Upper lobe of left lung (tissue), 6 donors: ENCODE measurements at regions not wholly inside any gene's neighbourhood (a gene's known extent, or its start where the extent isn't known, plus 50 kb on each side); places are given as distances from the start of the nearest gene placed in this dataset.
A peak's percentile ranks its signal among the peaks of the same experiment; 100 is the strongest.
"Not testable (repeated sequence)": the region's sequence is repeated elsewhere in the genome, so short reads cannot be mapped to it uniquely, and the experiment has no call there.

ENCODE experiments used
- ATAC-seq, 2 donors: fragments of 200-7000 bp; cut with Tn5 transposase; one replicate each; pipeline ENCODE4 v1.9.1; 2022; ENCODE audit warnings: mild to moderate bottlenecking in 2 of 2, moderate library complexity in 2 of 2; ENCODE audit not compliant: low FRiP score in 2 of 2
- DNase-seq, 2 donors: peaks; one replicate each; pipeline ENCODE4 v3.0.0-alpha.2; 2019 to 2020
- H3K27ac ChIP-seq, 4 donors: fragments of 200-600 bp; sonication (generic); one replicate each; pipeline ENCODE4 v1.5.1; 2016 to 2019
- H3K27me3 ChIP-seq, 4 donors: fragments of 200-600 bp; sonication (generic); one replicate each; pipeline ENCODE4 v1.5.1; 2017 to 2019
- H3K36me3 ChIP-seq, 4 donors: fragments of 200-600 bp; sonication (generic); one replicate each; pipeline ENCODE4 v1.5.1; 2016 to 2019
- H3K4me1 ChIP-seq, 4 donors: fragments of 200-600 bp; sonication (generic); one replicate each; pipeline ENCODE4 v1.5.1; 2018 to 2019
- H3K4me3 ChIP-seq, 4 donors: fragments of 200-600 bp; sonication (generic); one replicate each; pipeline ENCODE4 v1.5.1; 2017 to 2019; ENCODE audit warnings: mild to moderate bottlenecking in 2 of 4, moderate library complexity in 1 of 4
- H3K9me3 ChIP-seq, 4 donors: fragments of 200-600 bp; sonication (generic); one replicate each; pipeline ENCODE4 v1.5.1; 2018 to 2019
- CTCF ChIP-seq, 6 experiments: fragments of 450-650 bp in 4 of 6; fragments of 200-600 bp in 2 of 6; sonication (generic) in 2 of 6; IDR thresholded peaks; one replicate each; pipeline ENCODE4 v1.5.1; 2016 to 2019; ENCODE audit warnings: antibody characterized with exemption in 6 of 6
- EP300 ChIP-seq, 4 donors: sonication (generic); formaldehyde crosslinking; IDR thresholded peaks; one replicate each; pipeline ENCODE4 v1.5.1; 2017; ENCODE audit warnings: antibody characterized with exemption in 4 of 4, control low read depth in 2 of 4
- POLR2A ChIP-seq, 4 donors: fragments of 450-650 bp; IDR thresholded peaks; one replicate each; pipeline ENCODE4 v1.5.1; 2016 to 2017; ENCODE audit warnings: antibody characterized with exemption in 4 of 4, mild to moderate bottlenecking in 2 of 4
- POLR2AphosphoS5 ChIP-seq, 2 donors: sonication (generic); formaldehyde crosslinking; IDR thresholded peaks; one replicate each; pipeline ENCODE4 v1.5.1; 2017; ENCODE audit warnings: antibody characterized with exemption in 2 of 2
- WGBS, 2 donors: methylation state at CpG; one replicate each; pipeline ENCODE4 v1.1.5; 2017 to 2018; 5-methylcytosine and 5-hydroxymethylcytosine counted together
- donor health status: DM: no; HTN: no; CAD: no; lungs with moderate emphysema.
- donor health status: DM: no; HTN: yes; CAD: no; lungs with severe emphysema.

DNA sequence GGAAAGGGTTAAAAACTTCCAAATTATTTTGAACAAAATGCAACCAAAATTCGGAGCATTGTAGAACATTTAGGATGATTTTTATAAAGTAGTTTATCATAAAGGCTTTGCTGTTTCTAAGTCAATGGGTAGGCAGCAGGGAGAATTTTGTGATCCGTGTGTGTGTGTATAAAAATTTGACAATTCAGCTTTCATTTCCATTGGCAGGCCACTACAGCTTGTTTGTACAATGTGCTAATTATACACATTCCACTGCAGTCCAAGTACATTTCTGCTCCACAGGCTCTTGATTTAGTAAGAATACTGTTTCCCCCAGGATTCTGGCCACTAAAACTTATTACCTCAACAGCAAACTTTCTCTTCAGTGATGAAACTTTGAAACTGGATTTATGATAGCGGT, 71.8 kb upstream of the LTBP1 start:
- WGBS, 2 donors, result 59 to 64% methylated on average over 3 of the region's 3 CpGs
- TF ChIP-seq POLR2A (IDR thresholded peaks at IDR 0.05), result no peak
- no peak for TF ChIP-seq POLR2AphosphoS5 (IDR thresholded peaks at IDR 0.05)
- no peak for TF ChIP-seq CTCF (IDR thresholded peaks at IDR 0.05)
- TF ChIP-seq EP300 (IDR thresholded peaks at IDR 0.05), result no peak
- Histone ChIP-seq H3K27ac (no peak overlapping the region), H3K27me3 (no peaks in the 10 kb centered on the region), H3K4me1 (no peaks in the 10 kb centered on the region), H3K36me3 (no peaks in the 10 kb centered on the region), H3K4me3 (no peak overlapping the region), H3K9me3 (no peaks in the 10 kb centered on the region)
- no peak for ATAC-seq
- no peak for DNase-seq

DNA sequence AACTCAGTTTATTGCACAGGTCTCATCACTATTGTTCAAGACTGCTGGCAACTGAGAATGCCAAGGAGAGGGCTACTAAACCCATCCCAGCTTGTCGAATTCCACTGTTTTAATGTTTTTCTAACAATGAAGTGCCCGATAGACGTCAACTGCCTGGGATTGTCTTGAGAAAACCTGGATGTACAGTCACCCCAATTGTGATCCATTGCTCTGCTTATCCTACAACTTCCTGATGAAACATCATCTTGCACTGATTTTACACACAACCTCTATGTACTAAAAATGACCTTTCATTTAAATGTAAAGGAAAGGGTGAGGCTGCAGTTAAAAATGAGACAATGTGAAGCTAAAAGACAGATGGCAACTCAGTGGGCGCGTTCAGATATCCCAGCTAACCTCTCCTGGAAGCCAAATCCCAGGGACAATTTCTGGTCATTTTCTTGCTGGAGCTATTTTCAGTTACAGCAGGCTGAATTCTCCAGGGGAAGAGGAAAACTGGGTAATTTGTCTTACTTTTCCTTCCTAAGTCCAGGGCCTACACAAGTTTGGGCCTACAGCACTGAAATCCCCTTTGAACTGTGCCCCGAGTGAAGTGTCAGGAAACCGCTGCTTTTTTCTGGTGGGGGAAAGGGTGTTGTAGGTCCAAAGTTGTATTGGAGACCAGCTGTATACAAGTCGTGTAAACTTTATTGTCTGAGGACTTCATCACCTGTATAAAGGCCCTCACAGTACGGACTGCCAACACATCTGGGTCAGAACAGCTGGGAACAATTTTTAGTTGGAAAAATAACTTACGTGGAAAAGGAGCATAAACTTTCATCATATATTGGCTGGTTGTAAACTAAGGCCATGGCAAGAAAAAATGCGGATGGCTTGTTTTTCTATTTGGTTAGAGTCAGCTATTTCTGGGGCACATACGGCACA, 68.9 kb upstream of the LTBP1 start:
- no peak for DNase-seq
- no peaks in the 10 kb centered on the region for H3K27me3 ChIP-seq
- WGBS, 2 donors, result 77 to 81% methylated on average over 12 of the region's 12 CpGs

DNA sequence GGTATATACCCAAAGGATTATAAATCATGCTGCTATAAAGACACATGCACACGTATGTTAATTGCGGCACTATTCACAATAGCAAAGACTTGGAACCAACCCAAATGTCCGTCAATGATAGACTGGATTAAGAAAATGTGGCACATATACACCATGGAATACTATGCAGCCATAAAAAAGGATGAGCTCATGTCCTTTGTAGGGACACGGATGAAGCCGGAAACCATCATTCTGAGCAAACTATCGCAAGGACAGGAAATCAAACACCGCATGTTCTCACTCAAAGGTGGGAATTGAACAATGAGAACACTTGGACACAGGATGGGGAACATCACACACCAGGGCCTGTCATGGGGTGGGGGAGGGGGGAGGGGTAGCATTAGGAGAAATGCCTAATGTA, 66.8 kb upstream of the LTBP1 start:
- H3K4me3 ChIP-seq, H3K4me1 ChIP-seq, H3K9me3 ChIP-seq, H3K27me3 ChIP-seq, H3K36me3 ChIP-seq, H3K27ac ChIP-seq, ATAC-seq, DNase-seq: not testable (repeated sequence)
- 94% methylated on average over 7 of the region's 7 CpGs for WGBS, 2 donors

More for the DNA sequence above, 68.9 kb upstream of the LTBP1 start:
- TF ChIP-seq CTCF (IDR thresholded peaks at IDR 0.05) (no peak), POLR2A (IDR thresholded peaks at IDR 0.05) (no peak), EP300 (IDR thresholded peaks at IDR 0.05) (no peak)
- no peak overlapping the region for H3K27ac ChIP-seq
- H3K4me1 ChIP-seq, result no peaks in the 10 kb centered on the region
- no peak overlapping the region for H3K4me3 ChIP-seq
- no peak for ATAC-seq
- no peaks in the 10 kb centered on the region for H3K9me3 ChIP-seq
- no peaks in the 10 kb centered on the region for H3K36me3 ChIP-seq

DNA sequence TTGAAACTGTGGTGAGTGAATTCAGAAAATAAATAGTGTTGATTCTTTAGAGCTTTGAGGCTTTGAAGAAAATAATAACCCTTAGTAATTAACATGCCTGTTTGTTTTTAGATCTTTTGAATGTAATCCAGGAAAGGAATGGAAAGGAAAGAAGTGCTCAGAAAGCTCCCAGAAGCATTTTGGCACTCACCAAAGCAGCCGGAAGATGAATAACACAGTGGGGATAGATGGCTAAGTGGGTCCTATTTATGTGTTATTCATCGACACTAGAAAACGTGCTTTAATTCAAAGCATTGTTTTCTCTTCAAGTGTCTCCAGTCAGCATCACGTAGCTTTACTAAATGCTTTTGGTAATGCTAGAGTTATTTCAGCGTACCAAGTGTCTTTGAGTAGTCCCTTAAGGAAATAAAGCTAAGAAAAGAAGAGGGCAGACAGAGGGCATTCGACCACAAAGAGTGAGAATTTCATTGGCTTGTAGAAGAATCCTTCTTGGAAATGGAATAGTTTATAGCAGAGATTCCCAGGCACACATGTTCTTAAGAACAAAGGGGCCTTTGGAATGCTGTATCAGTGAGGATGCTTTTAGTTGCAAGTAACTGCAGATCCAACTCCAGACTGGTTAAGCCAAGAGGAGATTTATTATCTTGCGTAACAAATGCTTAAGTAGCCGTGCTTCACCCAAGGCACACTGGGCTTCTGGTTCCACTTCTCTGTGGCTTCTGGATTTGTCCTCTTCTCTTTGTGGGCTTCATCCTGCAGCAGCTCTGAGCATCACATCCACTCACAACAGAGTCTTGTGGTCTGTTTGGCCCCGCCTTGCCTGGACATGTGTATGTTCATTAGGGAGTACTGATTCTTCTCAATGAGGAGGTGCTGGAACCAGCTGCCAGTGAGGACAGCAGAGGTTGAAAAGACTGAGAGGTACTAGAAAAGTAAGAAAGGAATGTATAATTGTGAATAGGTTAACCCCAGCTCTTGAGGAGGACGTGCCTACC, 63.6 kb upstream of the LTBP1 start:
- H3K4me3 ChIP-seq, result no peak overlapping the region
- DNase-seq (no peak), ATAC-seq (no peak)
- H3K36me3 ChIP-seq, result no peaks in the 10 kb centered on the region
- H3K9me3 ChIP-seq, result no peaks in the 10 kb centered on the region
- no peaks in the 10 kb centered on the region for H3K4me1 ChIP-seq
- no peak for TF ChIP-seq POLR2A (IDR thresholded peaks at IDR 0.05)
- no peak for TF ChIP-seq POLR2AphosphoS5 (IDR thresholded peaks at IDR 0.05)
- no peak for TF ChIP-seq CTCF (IDR thresholded peaks at IDR 0.05)
- TF ChIP-seq EP300 (IDR thresholded peaks at IDR 0.05), result no peak
- no peak overlapping the region for H3K27ac ChIP-seq
- 68 to 76% methylated on average over 10 of the region's 10 CpGs for WGBS, 2 donors
- H3K27me3 ChIP-seq, result no peaks in the 10 kb centered on the region

- Histone ChIP-seq H3K36me3 (no peaks in the 10 kb centered on the region), H3K9me3 (no peaks in the 10 kb centered on the region), H3K4me3 (no peak overlapping the region), H3K4me1 (no peaks in the 10 kb centered on the region), H3K27me3 (no peaks in the 10 kb centered on the region), H3K27ac (no peak overlapping the region)
- TF ChIP-seq POLR2AphosphoS5 (IDR thresholded peaks at IDR 0.05), result no peak
- TF ChIP-seq EP300 (IDR thresholded peaks at IDR 0.05), result no peak
- no peak for TF ChIP-seq CTCF (IDR thresholded peaks at IDR 0.05)
- DNase-seq (no peak), ATAC-seq (no peak)
- WGBS, 2 donors, result 94% methylated on average over 2 of the region's 2 CpGs
These were observed 62.4 kb upstream of the LTBP1 start for GRCh38 chr2:32884346-32884745.

GRCh38 chr2:32886397-32887055, 60.2 kb upstream of the LTBP1 start:
- H3K27ac ChIP-seq, H3K4me3 ChIP-seq, H3K36me3 ChIP-seq, H3K27me3 ChIP-seq, H3K9me3 ChIP-seq, H3K4me1 ChIP-seq: not testable (repeated sequence)
- 94 to 100% methylated on average over 3 to 26 of the region's 34 CpGs for WGBS, 2 donors
- DNase-seq, result peak in 1 of 2 donors; percentile 72
- ATAC-seq, result peak; percentile 17 to 37
